Stomach (tissue), 8 donors: ENCODE measurements at regions not wholly inside any gene's neighbourhood (a gene's known extent, or its start where the extent isn't known, plus 50 kb on each side); places are given as distances from the start of the nearest gene placed in this dataset.

Experiments
- DNase-seq, 2 donors: peaks; one replicate each; pipeline versions ENCODE4 v3.0.0 to v3.0.0-alpha.2; 2013 to 2019
- H3K27ac ChIP-seq, 5 donors: fragments of 200-600 bp in 4 of 5; sonication (generic) in 4 of 5; one replicate each; pipeline ENCODE4 v1.5.1; 2013 to 2019; ENCODE audit warnings: mild to moderate bottlenecking in 1 of 5, moderate library complexity in 1 of 5
- H3K27me3 ChIP-seq, 3 donors: fragments of 200-600 bp; sonication (generic); one replicate each; pipeline ENCODE4 v1.5.1; 2017 to 2019; ENCODE audit warnings: mixed run types in 1 of 3
- H3K36me3 ChIP-seq, 4 donors: fragments of 200-600 bp; sonication (generic); 1 replicate in 3 of 4; 2 replicates in 1 of 4; pipeline ENCODE4 v1.5.1; 2016 to 2019
- H3K4me1 ChIP-seq, 4 donors: fragments of 200-600 bp; sonication (generic); one replicate each; pipeline ENCODE4 v1.5.1; 2016 to 2019
- H3K4me3 ChIP-seq, 4 donors: fragments of 200-600 bp; sonication (generic) in 3 of 4; one replicate each; pipeline ENCODE4 v1.5.1; 2016 to 2019; ENCODE audit warnings: mild to moderate bottlenecking in 1 of 4
- H3K9me3 ChIP-seq, 4 donors: fragments of 200-600 bp; sonication (generic); one replicate each; pipeline ENCODE4 v1.5.1; 2016 to 2019
- CTCF ChIP-seq, 7 experiments: fragments of 450-650 bp in 4 of 7; fragments of 200-600 bp in 3 of 7; sonication (generic) in 3 of 7; IDR thresholded peaks; one replicate each; pipeline ENCODE4 v1.5.1; 2016 to 2019; ENCODE audit warnings: antibody characterized with exemption in 7 of 7, control low read depth in 2 of 7, mild to moderate bottlenecking in 1 of 7
- EP300 ChIP-seq: sonication (generic); formaldehyde crosslinking; IDR thresholded peaks from one replicate; pipeline ENCODE4 v1.6.1; 2017; ENCODE audit warnings: antibody characterized with exemption
- POLR2A ChIP-seq, 4 donors: fragments of 450-650 bp; IDR thresholded peaks; one replicate each; pipeline ENCODE4 v1.6.1; 2016; ENCODE audit warnings: antibody characterized with exemption in 4 of 4, control low read depth in 2 of 4, mild to moderate bottlenecking in 1 of 4, moderate library complexity in 1 of 4
- POLR2AphosphoS5 ChIP-seq, 3 donors: sonication (generic); formaldehyde crosslinking; IDR thresholded peaks; one replicate each; pipeline ENCODE4 v1.6.1; 2016; ENCODE audit warnings: antibody characterized with exemption in 3 of 3
- WGBS, 5 donors: extraction: QIAGEN DNeasy Blood & Tissue Kit in 3 of 5; methylation state at CpG; one replicate each; pipeline versions ENCODE4 v1.1.5 to v1.1.7; 2013 to 2018; 5-methylcytosine and 5-hydroxymethylcytosine counted together
- intact Hi-C: fragments of 100-400 bp; cut with DNase I; formaldehyde crosslinking; loops from one replicate; pipeline ENCODE4 v1.15.1; 2023; ENCODE audit warnings: low total_unique reads
- donor health status: healthy with polysubstance abuse.
- donor health status: Bipolar disorder and iron deficiency.
- donor health status: healthy.

DNA sequence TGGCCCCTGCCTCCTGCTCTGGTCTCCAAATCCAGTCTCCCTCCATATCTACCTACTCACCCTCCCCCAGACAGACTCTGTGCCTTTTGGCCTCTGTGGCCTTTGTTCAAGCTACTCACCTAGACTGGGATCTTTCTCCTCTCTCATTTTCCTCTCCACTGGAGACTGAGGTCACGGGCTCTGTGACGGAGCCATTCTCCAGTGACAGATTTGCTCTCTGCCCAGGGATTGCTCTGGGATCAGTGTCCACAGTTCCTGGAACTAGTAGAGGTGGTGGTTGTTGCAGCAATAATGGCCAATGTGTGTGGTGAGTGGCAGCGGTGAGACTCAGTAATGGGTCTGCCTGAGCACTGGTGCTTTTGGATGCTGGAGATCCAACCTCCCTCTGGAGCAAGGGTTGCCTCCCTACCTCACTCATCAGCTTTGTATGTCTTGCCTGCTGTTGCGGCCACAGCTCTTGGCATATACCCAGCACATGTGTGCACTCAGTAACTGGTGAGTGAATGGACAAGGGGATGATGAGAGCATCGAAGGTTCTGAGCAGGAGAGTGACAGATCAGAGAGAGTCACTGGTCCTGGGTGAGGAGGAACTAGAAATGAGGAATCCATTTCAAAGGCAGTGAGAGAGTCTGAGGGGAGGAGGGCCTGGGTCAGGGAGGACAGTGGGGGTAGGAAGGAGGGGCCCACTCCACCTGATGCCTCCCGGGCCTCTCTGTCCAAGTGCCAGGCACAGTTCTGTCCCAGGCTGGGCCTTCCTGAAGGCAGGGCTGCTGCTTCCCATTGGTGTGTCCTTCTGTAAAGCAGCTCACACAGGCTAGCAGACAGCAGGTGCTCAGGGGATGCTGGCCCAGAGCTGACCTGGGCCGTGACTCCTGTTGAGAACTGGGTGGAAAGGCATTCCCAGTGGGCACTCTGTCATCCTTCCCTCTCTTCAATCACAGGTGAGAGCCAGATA is 96.5 kb upstream of the PITX1 start:
- H3K9me3 ChIP-seq: no peaks in the 10 kb centered on the region
- no peaks in the 10 kb centered on the region for H3K36me3 ChIP-seq
- no peaks in the 10 kb centered on the region for H3K27me3 ChIP-seq
- TF ChIP-seq POLR2A (IDR thresholded peaks at IDR 0.05): no peak
- TF ChIP-seq POLR2AphosphoS5 (IDR thresholded peaks at IDR 0.05): no peak
- no peak for TF ChIP-seq CTCF (IDR thresholded peaks at IDR 0.05)
- TF ChIP-seq EP300: no peak
- intact Hi-C loops: no loop called here
- peaks cover 14 to 42% (median 29%) of the 10 kb centered on the region in 4 donors for H3K4me1 ChIP-seq
- WGBS, 5 donors: 83 to 93% (median 87%) methylated on average over 7 of the region's 7 CpGs
- H3K27ac ChIP-seq: peak overlapping the region in 1 of 5 donors; percentile 56
- no peak overlapping the region for H3K4me3 ChIP-seq
- DNase-seq: no peak

- no peaks in the 10 kb centered on the region for H3K36me3 ChIP-seq
- no peak overlapping the region for H3K27ac ChIP-seq
- TF ChIP-seq POLR2A (IDR thresholded peaks at IDR 0.05): no peak
- TF ChIP-seq EP300: no peak
- H3K9me3 ChIP-seq: no peaks in the 10 kb centered on the region
- no peak overlapping the region for H3K4me3 ChIP-seq
- no peaks in the 10 kb centered on the region for H3K27me3 ChIP-seq
- H3K4me1 ChIP-seq: peaks cover 14 to 30% (median 25%) of the 10 kb centered on the region in 4 donors
- 24 to 50% (median 27%) methylated on average over 12 of the region's 12 CpGs for WGBS, 5 donors
- no peak for DNase-seq
- intact Hi-C loops: no loop called here
These were observed 95.3 kb upstream of the PITX1 start for GRCh38 chr5:135129307-135129706.

GRCh38 chr5:135128361-135128760 is 94.3 kb upstream of the PITX1 start:
- 65 to 89% (median 86%) methylated on average over 2 to 3 of the region's 3 CpGs for WGBS, 5 donors
- no peak for TF ChIP-seq CTCF (IDR thresholded peaks at IDR 0.05)
- TF ChIP-seq EP300: no peak
- TF ChIP-seq POLR2AphosphoS5 (IDR thresholded peaks at IDR 0.05): no peak
- TF ChIP-seq POLR2A (IDR thresholded peaks at IDR 0.05): no peak
- Histone ChIP-seq H3K4me1 (peaks cover 14 to 34% (median 22%) of the 10 kb centered on the region in 4 donors), H3K36me3 (no peaks in the 10 kb centered on the region), H3K27me3 (no peaks in the 10 kb centered on the region), H3K27ac (peak overlapping the region in 2 of 5 donors; percentile 9 to 68), H3K4me3 (no peak overlapping the region), H3K9me3 (no peaks in the 10 kb centered on the region)
- DNase-seq: no peak
- intact Hi-C loops: no loop called here

GRCh38 chr5:135127439-135128240 is 93.6 kb upstream of the PITX1 start:
- peak overlapping the region in 4 of 5 donors; percentile 27 to 68 (median 48) for H3K27ac ChIP-seq
- DNase-seq: peak; percentile 52 to 69

More at GRCh38 chr5:135127439-135128240, 93.6 kb upstream of the PITX1 start:
- H3K36me3 ChIP-seq: no peaks in the 10 kb centered on the region
- TF ChIP-seq CTCF (IDR thresholded peaks at IDR 0.05): no peak
- peak; percentile 8 to 68 (median 37) for TF ChIP-seq POLR2AphosphoS5 (IDR thresholded peaks at IDR 0.05)
- TF ChIP-seq EP300: no peak
- intact Hi-C loops: no loop called here
- 36 to 61% (median 52%) methylated on average over 11 of the region's 11 CpGs for WGBS, 5 donors
- no peak overlapping the region for H3K4me3 ChIP-seq
- H3K9me3 ChIP-seq: no peaks in the 10 kb centered on the region
- peaks cover 14 to 34% (median 22%) of the 10 kb centered on the region in 4 donors for H3K4me1 ChIP-seq
- no peaks in the 10 kb centered on the region for H3K27me3 ChIP-seq
